K562 (cell line): ENCODE measurements at regions not wholly inside any gene's neighbourhood (a gene's known extent, or its start where the extent isn't known, plus 50 kb on each side); places are given as distances from the start of the nearest gene placed in this dataset.

Source experiments
- ATAC-seq: fragments of 200-7000 bp; cut with Tn5 transposase; 3 replicates; pipeline ENCODE4 v1.9.1; 2020; ENCODE audit warnings: moderate library complexity
- BruUV-seq: library from RNA; stranded (reverse); fragments of 400-500 nt; replicated peaks from 2 replicates; lab custom pipeline; 2021; lab: Mats Ljungman, UMichigan
- CTCF ChIA-PET: fragments of 300-600 bp; formaldehyde crosslinking; extraction: SDS; loops from one replicate; lab custom pipeline; 2021; ENCODE audit warnings: low intra/inter-chr PET ratio; lab: Yijun Ruan, JAX
- POLR2A ChIA-PET: fragments of 300-600, 350-650 bp; sonication (Branson Sonifier 250); formaldehyde crosslinking; extraction: SDS; loops from one replicate; lab custom pipeline; 2021; ENCODE audit warnings: antibody characterized with exemption, inconsistent platforms; lab: Yijun Ruan, JAX
- DNase-seq, 4 experiments: peaks; one replicate each; pipeline versions ENCODE4 v3.0.0 to v3.0.0-alpha.2; 2011 to 2018; ENCODE audit warnings: low spot score in 3 of 4, mixed read lengths in 3 of 4; ENCODE audit errors: extremely low read depth in 1 of 4
- FAIRE-seq: peaks from 2 replicates; lab custom pipeline; 2011; peaks lifted over from hg19 to GRCh38; lab: Jason Lieb, UNC
- H2AFZ ChIP-seq: 2 replicates; pipeline ENCODE4 v1.6.0; 2011; ENCODE audit warnings: low read depth, low read length, control low read depth, inconsistent platforms
- H3K27ac ChIP-seq: fragments of 200-600 bp; 3 replicates; pipeline ENCODE4 v1.8.0; 2011; ENCODE audit warnings: low read depth, mild to moderate bottlenecking, control low read depth, inconsistent platforms, low read length, moderate library complexity, mixed read lengths; ENCODE audit errors: extremely low read depth
- H3K27me3 ChIP-seq, 2 experiments: fragments of 300-600 bp in 1 of 2; 2 replicates in 1 of 2; 3 replicates in 1 of 2; pipeline versions ENCODE4 v1.6.0 to v1.8.0; 2011; ENCODE audit warnings: inconsistent platforms in 2 of 2, low read length in 2 of 2, mild to moderate bottlenecking in 1 of 2, mixed read lengths in 1 of 2, moderate library complexity in 1 of 2; ENCODE audit not compliant: control insufficient read depth in 2 of 2, insufficient read depth in 2 of 2
- H3K36me3 ChIP-seq: fragments of 300-600 bp; 3 replicates; pipeline ENCODE4 v1.8.0; 2011; ENCODE audit warnings: mild to moderate bottlenecking, low read length, inconsistent platforms; ENCODE audit not compliant: control insufficient read depth, insufficient read depth
- H3K4me1 ChIP-seq, 2 experiments: fragments of 200-600 bp in 1 of 2; replicated peaks in 1 of 2; 2 replicates in 1 of 2; 3 replicates in 1 of 2; pipeline versions ENCODE4 v1.5.1 to v1.8.0; 2011; ENCODE audit warnings: inconsistent platforms in 2 of 2, low read length in 2 of 2, mild to moderate bottlenecking in 1 of 2, mixed read lengths in 1 of 2, moderate library complexity in 1 of 2; ENCODE audit not compliant: control insufficient read depth in 2 of 2, insufficient read depth in 2 of 2
- H3K4me2 ChIP-seq: 2 replicates; pipeline ENCODE4 v1.6.1; 2011; ENCODE audit warnings: low read length, control low read depth, inconsistent platforms, mixed read lengths; ENCODE audit not compliant: insufficient read depth
- H3K4me3 ChIP-seq: fragments of 200-600 bp; sonication (generic), shearing (Covaris generic); 2 replicates; pipeline ENCODE4 v1.5.1; 2016; ENCODE audit warnings: control low read depth, inconsistent platforms
- H3K79me2 ChIP-seq: fragments of 200-600 bp; 3 replicates; pipeline ENCODE4 v1.8.0; 2011; ENCODE audit warnings: low read length, inconsistent platforms; ENCODE audit not compliant: control insufficient read depth, insufficient read depth
- H3K9ac ChIP-seq, 2 experiments: 2 replicates each; pipeline versions ENCODE4 v1.6.0 to v1.6.1; 2011; ENCODE audit warnings: low read depth in 2 of 2, low read length in 2 of 2, control low read depth in 1 of 2, inconsistent platforms in 1 of 2, mild to moderate bottlenecking in 1 of 2, mixed read lengths in 1 of 2; ENCODE audit not compliant: insufficient read depth in 1 of 2
- H3K9me1 ChIP-seq: one replicate; pipeline ENCODE4 v1.6.0; 2011; ENCODE audit warnings: inconsistent platforms, mild to moderate bottlenecking, low read length, moderate library complexity; ENCODE audit not compliant: control insufficient read depth, insufficient read depth
- H3K9me3 ChIP-seq: replicated peaks from 2 replicates; pipeline ENCODE4 v1.5.1; 2011; ENCODE audit warnings: low read depth, low read length, inconsistent platforms; ENCODE audit not compliant: control insufficient read depth, insufficient read depth
- H4K20me1 ChIP-seq: replicated peaks from 2 replicates; pipeline ENCODE4 v1.6.1; 2011; ENCODE audit warnings: low read length, inconsistent platforms, mixed read lengths; ENCODE audit not compliant: control insufficient read depth, insufficient read depth
- GATA2 ChIP-seq: sonication (generic); formaldehyde crosslinking; IDR thresholded peaks from 2 replicates; pipeline ENCODE4 v1.4.0; 2020; ENCODE audit warnings: mild to moderate bottlenecking, missing genetic modification reagents
- MAZ ChIP-seq, 2 experiments: fragments of 450-650 bp in 1 of 2; sonication (generic) in 1 of 2; formaldehyde crosslinking; IDR thresholded peaks in 1 of 2; conservative IDR thresholded peaks in 1 of 2; 2 replicates each; pipeline versions ENCODE4 v1.4.0 to v1.5.0; 2020; ENCODE audit warnings: mild to moderate bottlenecking in 1 of 2, missing genetic modification reagents in 1 of 2
- NFE2 ChIP-seq: IDR thresholded peaks from 2 replicates; pipeline ENCODE4 v1.6.1; 2014; ENCODE audit warnings: antibody characterized with exemption, low read depth
- POLR2AphosphoS2 ChIP-seq: IDR thresholded peaks from 2 replicates; pipeline ENCODE4 v1.6.1; 2012; ENCODE audit warnings: low read length, improper control_type of control experiment
- PYGO2 ChIP-seq: fragments of 450-650 bp; IDR thresholded peaks from 2 replicates; pipeline ENCODE4 v1.6.1; 2016; ENCODE audit warnings: mild to moderate bottlenecking, missing genetic modification characterization, moderate library complexity, missing compliant biosample characterization
- SIN3B ChIP-seq: fragments of 450-650 bp; IDR thresholded peaks from 2 replicates; pipeline ENCODE4 v1.6.1; 2017; ENCODE audit warnings: low read depth, mild to moderate bottlenecking, moderate library complexity
- TAF7 ChIP-seq: fragments of 450-650 bp; IDR thresholded peaks from 2 replicates; pipeline ENCODE4 v1.6.1; 2016; ENCODE audit warnings: missing genetic modification characterization, missing compliant biosample characterization
- YY1 ChIP-seq, 3 experiments: IDR thresholded peaks; 2 replicates each; pipeline ENCODE4 v1.6.1; 2011; ENCODE audit warnings: low read length in 2 of 3, mild to moderate bottlenecking in 2 of 3, moderate library complexity in 2 of 3, borderline replicate concordance in 1 of 3, control low read depth in 1 of 3, low read depth in 1 of 3; ENCODE audit not compliant: insufficient read depth in 3 of 3, insufficient replicate concordance in 2 of 3, control insufficient read depth in 1 of 3, insufficient read length in 1 of 3; ENCODE audit errors: extremely low read depth in 1 of 3
- ZHX1 ChIP-seq: fragments of 150-350 bp; conservative IDR thresholded peaks from 2 replicates; pipeline ENCODE4 v1.6.1; 2014; ENCODE audit warnings: low read length
- ZNF766 ChIP-seq: fragments of 200-800 bp; sonication (Bioruptor generic); conservative IDR thresholded peaks from 2 replicates; pipeline ENCODE4 v1.6.1; 2016; ENCODE audit warnings: missing genetic modification characterization, missing compliant biosample characterization
- WGBS: fragments of 100-300 bp; shearing (Covaris generic); methylation state at CpG from one replicate; pipeline ENCODE4 v1.1.6; 2016; ENCODE audit warnings: low coverage, mixed read lengths; ENCODE audit not compliant: insufficient coverage; ENCODE audit errors: missing lambda C conversion rate; 5-methylcytosine and 5-hydroxymethylcytosine counted together
- in situ Hi-C: fragments of 300-500 bp; cut with MboI; formaldehyde crosslinking; loops from 4 replicates; pipeline ENCODE4 v1.15.0; 2018; ENCODE audit warnings: inconsistent platforms, mixed read lengths
- intact Hi-C: fragments of 100-400 bp; cut with micrococcal nuclease; formaldehyde crosslinking; loops from 2 replicates; pipeline ENCODE4 v1.14.2; 2022
- TF ChIP-seq, protein P1 (sequence below), 3 experiments: fragments of 200-800 bp in 1 of 3; sonication (Bioruptor generic) in 1 of 3; sonication (generic) in 1 of 3; formaldehyde crosslinking in 1 of 3; IDR thresholded peaks; 2 replicates each; pipeline versions ENCODE4 v1.6.1 to v1.8.0; 2016 to 2022; ENCODE audit warnings: mild to moderate bottlenecking in 2 of 3, missing compliant biosample characterization in 2 of 3, missing genetic modification characterization in 2 of 3, missing genetic modification reagents in 1 of 3

GRCh38 chr14:87334997-87335685 lies 657.8 kb downstream of the GALC start:
- no peak overlapping the region for H3K4me2 ChIP-seq
- no peaks in the 10 kb centered on the region for H3K9me1 ChIP-seq
- no peaks in the 10 kb centered on the region for H3K4me1 ChIP-seq
- DNase-seq (no peak), ATAC-seq (no peak), FAIRE-seq (no peak)
- WGBS: 0% methylated on average over 2 of the region's 2 CpGs
- no TSS peak for BruUV-seq
- no peak overlapping the region for H3K4me3 ChIP-seq
- no peaks in the 10 kb centered on the region for H4K20me1 ChIP-seq
- POLR2A ChIA-PET: no interaction called here
- CTCF ChIA-PET: no interaction called here
- H3K36me3 ChIP-seq: no peaks in the 10 kb centered on the region
- in situ Hi-C loops (no loop called here), intact Hi-C loops (no loop called here)
- no peaks in the 10 kb centered on the region for H3K79me2 ChIP-seq
- TF ChIP-seq ZHX1 (no peak), NFE2 (no peak), TAF7 (tag) (no peak), POLR2AphosphoS2 (no peak), YY1 (IDR thresholded peaks at IDR 0.05; ENCODE audit: borderline replicate concordance in 1 of 3, control insufficient read depth in 1 of 3, extremely low read depth in 1 of 3, insufficient read depth in 3 of 3, insufficient read length in 1 of 3, insufficient replicate concordance in 2 of 3, low read depth in 1 of 3, low read length in 2 of 3) (no peak), ZNF766 (CRISPR knock-in tag) (no peak), PYGO2 (tag) (no peak), MAZ (CRISPR knock-in tag; conservative IDR thresholded peaks at IDR 0.05 in 1 of 2, IDR thresholded peaks at IDR 0.05 in 1 of 2) (no peak), SIN3B (no peak), GATA2 (CRISPR knock-in tag) (no peak)
- TF ChIP-seq, protein P1, sequence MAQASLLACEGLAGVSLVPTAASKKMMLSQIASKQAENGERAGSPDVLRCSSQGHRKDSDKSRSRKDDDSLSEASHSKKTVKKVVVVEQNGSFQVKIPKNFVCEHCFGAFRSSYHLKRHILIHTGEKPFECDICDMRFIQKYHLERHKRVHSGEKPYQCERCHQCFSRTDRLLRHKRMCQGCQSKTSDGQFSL (CRISPR knock-in tag; IDR thresholded peaks at IDR 0.05): no peak
- TF ChIP-seq, protein P1 (tag; IDR thresholded peaks at IDR 0.05): no peak
- H2AFZ ChIP-seq: no peak overlapping the region
- H3K9me3 ChIP-seq: no peaks in the 10 kb centered on the region
- H3K27ac ChIP-seq: no peak overlapping the region
- no peaks in the 10 kb centered on the region for H3K27me3 ChIP-seq
- no peak overlapping the region for H3K9ac ChIP-seq
